HG02970 (cell line): ENCODE measurements at regions not wholly inside any gene's neighbourhood (a gene's known extent, or its start where the extent isn't known, plus 50 kb on each side); places are given as distances from the start of the nearest gene placed in this dataset.
"Not testable (repeated sequence)": the region's sequence is repeated elsewhere in the genome, so short reads cannot be mapped to it uniquely, and the experiment has no call there.

Experiments used
- ATAC-seq: cut with Tn5 transposase; IDR thresholded peaks from one replicate; pipeline ENCODE4 v1.9.1; 2021; ENCODE audit warnings: mild to moderate bottlenecking, moderate library complexity, moderate number of reproducible peaks; ENCODE audit not compliant: unreplicated experiment, low FRiP score

DNA sequence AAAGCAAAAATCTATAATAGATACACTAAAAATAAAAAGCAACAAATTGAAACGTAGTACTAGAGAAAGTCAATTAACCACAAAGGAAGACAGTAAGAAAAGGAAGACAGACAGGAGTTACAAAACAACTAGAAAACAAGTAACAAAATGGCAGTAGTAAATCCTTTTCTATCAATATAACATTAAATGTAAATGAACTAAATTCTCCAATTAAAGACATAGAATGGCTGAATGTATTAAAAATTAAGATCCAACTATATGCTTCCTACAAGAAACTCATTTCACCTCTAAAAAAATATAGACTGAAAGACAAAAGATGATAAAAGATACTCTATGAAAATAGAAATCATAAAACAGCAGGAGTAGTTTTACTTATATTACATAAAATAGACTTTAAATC lies 79.1 kb downstream of the CTH start:
- ATAC-seq: no peak

DNA sequence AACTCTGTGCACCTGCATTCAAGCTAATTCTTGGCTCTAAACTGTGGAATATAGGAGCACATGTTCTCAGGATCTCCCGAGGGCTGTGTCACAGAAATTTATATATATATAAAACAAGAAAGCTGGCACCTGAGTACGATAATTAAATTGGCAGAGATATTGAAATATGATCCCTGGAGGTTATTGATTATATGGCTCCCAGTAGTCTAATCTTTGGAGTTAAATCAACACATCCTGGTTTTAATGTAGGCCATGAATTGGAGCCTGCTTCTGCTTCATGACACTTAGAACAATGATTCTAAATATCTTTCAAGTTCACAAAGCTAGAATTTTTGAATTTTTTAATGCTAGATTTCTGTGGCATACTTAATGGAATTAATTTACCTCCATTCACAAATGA lies 84.3 kb downstream of the CTH start:
- ATAC-seq: no peak

DNA sequence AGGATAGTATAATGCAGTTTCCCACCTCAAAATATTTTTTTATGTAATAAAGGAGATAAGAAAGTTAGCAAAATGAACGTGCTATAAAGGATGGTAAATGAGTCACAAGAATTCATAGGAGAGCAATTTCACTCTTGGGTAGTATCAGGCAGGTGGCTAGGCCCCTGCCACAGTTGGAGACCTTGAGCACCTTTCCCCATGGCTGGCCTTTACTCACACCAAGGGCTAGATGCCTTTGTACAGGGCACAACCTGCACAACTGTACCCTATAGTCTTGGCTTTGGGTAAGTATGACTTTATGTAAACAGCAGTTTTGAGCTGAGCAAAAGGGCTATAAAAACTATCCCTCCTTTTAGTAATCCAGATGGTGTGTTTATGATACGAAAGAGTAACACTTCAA lies 85.1 kb downstream of the CTH start:
- no peak for ATAC-seq

DNA sequence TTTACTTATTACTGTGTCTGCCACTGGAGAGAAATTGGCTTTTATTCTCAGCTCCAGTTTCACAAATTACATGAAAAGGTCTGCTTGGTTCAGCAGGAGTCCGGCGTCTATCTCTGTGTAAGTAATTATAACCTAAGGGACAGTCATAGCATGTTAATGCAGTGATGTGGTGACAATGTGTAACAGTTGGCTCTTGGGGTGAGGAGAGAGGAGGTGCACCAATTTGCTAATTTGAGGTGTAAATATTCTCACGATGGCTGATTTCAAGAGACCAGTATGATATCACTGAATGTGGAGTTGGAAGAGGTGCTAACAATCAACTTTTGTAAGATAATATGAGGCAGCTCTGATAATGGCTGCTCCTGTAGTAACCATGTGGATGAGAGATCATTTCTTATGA lies 86.1 kb downstream of the CTH start:
- ATAC-seq: no peak

GRCh38 chr1:70498666-70499065 lies 87.6 kb downstream of the CTH start:
- ATAC-seq: no peak

DNA sequence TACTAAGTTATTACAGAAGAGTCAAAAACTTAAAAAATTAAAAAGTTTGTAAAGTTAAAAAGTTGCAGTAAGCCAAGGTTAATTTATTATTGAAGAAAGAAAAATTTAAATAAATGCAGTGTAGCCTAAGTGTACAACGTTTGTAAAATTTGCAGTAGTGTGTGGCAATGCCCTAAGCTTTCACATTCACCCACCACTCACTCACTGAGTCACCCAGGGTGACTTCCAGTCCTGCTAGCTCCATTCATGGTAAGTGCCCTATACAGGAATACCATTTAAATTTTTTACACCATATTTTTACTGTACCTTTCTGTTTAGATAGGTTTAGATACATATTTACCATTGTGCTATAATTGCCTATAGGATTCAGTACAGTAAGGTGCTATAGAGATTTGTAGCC lies 88.6 kb downstream of the CTH start:
- no peak for ATAC-seq

GRCh38 chr1:70503358-70503757 lies 92.3 kb downstream of the CTH start:
- ATAC-seq: no peak

GRCh38 chr1:70504176-70504820 lies 93.2 kb downstream of the CTH start:
- ATAC-seq: peak; percentile 86

DNA sequence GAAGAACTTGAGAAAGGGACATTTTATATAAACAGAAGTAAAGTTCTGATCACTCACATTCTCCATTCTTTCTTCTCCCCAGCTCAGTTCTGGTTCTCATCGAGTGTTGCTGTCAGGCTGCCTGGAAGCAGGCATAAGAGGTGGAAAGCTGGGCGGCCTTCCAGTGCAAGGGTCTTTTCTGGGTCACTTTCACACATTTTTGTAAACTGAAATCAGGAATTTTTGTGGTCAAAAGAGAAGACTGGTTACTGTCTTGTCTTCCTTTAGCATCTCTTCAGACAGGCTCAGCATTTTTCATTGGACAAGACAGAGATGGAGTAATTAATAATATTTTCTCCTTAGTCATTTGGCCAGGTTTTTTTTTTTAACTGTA lies 93.7 kb downstream of the CTH start:
- ATAC-seq: peak; percentile 10

GRCh38 chr1:70507991-70508390 lies 96.9 kb downstream of the CTH start:
- not testable (repeated sequence) for ATAC-seq

DNA sequence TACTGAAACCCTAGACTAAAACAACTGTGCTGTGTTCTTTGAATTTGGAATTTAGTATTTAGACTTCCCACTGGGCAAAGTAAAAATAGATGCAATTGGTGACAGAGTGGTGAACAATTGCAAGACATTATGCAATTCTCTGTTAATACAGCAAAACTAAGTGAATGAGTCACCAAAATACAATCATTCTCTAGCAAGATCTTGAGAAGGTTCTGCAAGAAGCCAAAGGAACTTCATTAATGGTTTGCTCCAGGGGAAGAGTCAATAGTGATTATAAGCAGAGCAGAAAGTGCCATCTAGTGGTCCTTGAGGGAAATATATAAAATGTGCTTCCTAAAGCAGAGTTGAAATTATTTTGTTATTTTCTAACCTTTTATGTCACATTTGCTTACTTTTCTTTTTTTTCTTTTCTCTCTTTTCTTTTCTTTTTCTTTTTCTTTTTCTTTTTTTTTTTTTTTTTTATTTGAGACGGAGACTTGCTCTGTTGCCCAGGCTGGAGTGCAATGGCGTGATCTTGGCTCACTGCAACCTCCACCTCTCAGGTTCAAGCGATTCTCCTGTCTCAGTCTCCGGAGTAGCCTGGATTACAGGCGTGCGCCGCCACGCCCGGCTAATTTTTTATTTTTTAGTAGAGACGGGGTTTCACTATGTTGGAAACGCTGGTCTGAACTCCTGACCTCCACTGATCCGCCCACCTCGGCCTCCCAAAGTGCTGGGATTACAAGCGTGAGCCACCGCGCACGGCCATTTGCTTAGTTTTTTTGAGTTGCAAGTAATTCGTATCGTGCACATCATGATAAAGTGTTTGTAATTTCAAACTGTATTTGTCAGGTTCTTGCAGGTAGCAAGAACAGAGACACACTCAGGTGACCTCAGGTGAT lies 99.2 kb downstream of the CTH start:
- ATAC-seq: peak; percentile 82

- no peak for ATAC-seq
Measured at GRCh38 chr1:70517444-70517843, 106.4 kb downstream of the CTH start.

DNA sequence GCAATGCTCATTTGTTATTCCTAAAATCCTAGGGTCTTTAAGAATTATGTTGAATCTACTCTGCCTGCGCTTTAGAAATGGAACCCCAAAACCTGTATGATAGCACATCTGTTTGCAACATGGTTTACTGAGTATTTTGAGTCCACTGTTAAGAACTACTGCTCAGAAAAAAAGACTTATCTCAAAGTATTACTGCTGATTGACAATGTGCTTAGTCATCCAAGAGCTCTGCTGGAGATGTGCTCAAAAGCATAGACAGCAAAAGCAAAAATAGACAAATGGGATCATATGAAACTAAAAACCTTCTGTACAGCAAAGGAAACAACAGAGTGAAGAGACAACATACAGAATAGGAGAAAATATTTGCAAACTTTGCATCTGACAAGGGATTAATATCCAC lies 107.0 kb downstream of the CTH start:
- ATAC-seq: no peak

DNA sequence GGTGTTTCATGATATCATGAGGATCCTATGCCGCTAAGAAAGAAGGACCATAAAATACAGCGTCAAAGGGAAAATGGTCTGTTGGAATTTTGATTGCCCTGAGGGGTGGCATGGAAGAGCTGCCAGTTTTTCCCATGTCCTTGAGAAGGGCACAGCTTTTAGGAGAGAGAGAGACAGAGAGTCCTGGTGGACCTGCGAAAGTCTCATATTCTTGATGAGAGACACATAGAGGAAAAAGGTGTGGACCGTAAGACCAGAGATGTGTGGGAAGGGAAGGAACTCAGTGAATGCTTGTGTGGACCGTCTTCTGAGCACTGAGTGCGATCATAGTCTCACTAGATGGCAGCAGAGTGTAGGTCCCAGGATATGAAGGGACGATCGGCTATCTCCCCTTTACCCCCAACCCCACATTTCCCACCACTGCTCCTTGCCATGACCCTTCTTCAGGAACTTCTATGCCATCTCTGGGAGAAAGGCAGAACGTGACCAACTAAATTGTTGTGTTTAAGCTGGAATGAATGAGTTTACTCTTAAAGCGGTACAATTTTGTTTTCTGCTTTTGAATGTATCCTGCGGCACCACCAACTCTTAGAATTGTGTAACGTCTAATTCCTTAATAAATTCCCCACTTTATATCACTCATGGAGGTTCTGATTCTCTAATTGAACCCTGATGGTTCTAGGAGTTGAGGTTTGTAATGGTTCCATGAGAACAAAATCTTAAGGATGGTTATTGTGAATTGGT lies 117.7 kb downstream of the CTH start:
- no peak for ATAC-seq

DNA sequence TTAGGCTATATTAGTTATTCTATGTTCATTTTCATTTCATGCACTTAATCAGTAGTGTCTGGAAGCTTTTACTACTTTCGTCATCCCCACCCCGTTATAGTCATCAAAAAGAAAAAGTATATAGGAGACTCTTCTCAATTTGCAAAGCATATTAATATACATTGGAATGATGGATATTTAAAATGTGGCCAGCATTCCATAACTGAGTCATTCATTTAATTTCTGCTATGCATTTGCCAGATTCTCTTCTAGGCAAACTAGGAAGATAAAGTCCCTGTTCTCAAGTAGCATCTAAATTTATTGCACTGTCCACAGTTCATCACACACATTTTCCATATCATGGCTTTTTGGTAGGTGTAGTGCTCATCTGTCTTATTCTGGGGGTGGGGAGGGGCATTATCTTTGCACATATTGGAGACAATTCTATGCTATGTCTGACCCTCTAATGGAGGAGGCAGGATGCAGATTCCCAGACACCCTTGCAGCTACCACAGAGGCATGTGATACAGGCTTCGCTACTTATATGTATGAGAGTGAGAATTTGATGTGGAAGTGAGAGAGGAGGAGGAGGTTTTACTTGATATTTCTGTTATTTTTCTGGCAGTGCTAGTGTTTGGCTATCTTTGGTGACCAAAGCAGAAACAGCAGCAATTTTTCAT lies 125.8 kb downstream of the CTH start:
- no peak for ATAC-seq

GRCh38 chr1:70537788-70538187 lies 126.7 kb downstream of the CTH start:
- ATAC-seq: no peak

DNA sequence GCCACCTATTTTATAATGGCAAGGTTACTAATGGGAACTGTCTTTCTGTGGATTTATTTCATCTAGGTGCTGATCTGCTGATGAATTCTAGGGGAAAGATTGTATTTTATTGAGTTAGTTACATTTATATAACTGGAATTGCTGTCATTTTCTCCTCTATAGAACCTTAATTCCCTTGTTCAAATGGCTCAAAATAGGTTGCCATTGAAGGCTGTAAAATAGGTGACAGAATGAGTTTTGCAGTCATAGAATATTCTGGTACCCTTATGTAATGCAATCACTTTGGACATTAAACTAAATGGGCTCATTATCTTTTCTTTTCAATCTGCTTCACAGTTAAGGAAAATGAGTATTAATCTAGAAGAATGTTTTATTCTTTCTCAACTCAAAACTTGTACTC lies 131.0 kb downstream of the CTH start:
- no peak for ATAC-seq

- ATAC-seq: no peak
Measured at GRCh38 chr1:70542856-70543255, 131.8 kb downstream of the CTH start.

DNA sequence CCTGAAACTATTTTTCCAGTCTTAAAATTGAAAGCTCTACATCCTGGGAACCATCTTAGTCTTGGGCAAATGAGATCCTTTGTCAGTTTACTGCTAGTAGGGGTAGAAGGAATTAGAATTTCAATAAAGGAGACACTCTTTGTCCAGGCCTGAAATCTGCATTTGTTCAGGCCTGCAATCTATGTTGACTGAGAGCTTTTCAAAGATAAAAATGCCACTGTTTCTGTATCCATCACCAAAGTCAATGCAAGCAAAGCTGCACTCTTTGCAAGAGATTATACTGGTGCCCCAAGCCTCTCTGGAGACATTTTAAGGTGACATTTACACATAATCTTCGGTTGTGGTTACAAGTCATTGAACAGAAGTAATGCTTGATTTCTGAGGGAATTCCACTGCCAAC lies 135.7 kb downstream of the CTH start:
- ATAC-seq: no peak

DNA sequence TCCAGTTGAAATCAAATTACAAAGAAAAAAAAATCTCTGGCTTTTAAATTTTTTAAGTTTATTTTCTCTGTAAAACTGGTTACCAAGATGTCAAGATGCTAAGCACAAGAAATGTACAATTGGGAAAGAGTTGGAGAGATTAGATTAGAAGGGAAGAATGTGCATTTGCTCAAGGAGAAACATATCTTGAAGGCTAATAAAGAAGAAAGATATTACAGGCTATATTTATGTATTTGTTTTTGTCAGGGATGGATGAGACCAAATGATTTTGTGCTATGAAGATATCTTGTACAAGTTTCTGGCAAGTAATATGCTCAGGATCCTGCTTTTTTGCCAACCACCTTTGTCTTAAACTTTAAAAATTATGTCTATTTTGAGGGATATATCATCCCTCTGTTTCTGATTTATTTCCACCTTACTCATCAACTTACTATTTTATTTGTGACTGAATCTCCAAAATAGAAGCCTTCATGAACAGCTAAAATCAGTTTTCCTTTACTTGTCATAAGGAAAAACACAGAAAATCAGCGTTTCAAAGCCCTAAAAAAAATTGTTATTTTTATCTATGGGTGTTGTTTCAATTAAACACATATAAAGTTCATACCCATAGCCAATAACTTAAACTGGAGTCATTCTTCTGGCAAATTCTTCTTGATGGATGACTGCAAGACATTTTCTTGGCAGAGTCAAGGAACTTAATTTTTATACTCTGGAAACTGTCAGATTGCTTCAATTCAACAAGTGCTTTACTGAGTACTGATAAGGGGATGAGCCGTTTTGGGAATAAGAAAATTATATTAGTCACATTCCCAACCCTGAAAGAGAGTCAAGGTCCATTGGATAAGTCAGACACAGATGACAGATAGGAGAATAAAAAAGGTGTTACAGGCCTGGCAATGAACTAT lies 141.8 kb downstream of the CTH start:
- ATAC-seq: no peak
